ENCODE measurements at regions not wholly inside any gene's neighbourhood (a gene's known extent, or its start where the extent isn't known, plus 50 kb on each side); places are given as distances from the start of the nearest gene placed in this dataset.

DNA sequence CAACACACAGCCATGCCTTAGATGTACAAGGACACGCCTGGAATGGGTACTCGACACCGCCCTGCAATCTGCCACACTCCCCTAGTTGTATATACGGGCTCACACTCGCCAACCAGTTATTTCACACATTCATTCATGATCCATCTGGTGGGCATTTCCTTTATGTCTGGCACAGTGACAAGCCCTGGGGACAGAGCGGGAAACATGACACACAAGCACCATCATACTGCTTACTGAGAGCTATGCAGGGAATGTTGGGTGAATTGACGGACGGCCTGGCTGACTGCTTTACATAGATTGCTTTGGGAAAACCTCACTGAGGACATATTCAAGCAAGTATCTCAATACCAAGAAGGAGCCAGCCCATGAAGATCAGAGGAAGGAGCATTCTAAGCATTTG lies 448.0 kb upstream of the SPRED2 start:
- Histone ChIP-seq H3K9me3 (ENCODE audit: control insufficient read depth, insufficient read depth, low read length) (no peaks in the 10 kb centered on the region), H3K9me1 (ENCODE audit: insufficient read depth, low read length) (no peaks in the 10 kb centered on the region; the same call in 1 of the 2 replicates), H3K27me3 (ENCODE audit: control insufficient read depth, insufficient read depth, low read length) (peaks cover 2% of the 10 kb centered on the region), H2AK5ac (ENCODE audit: low read depth, low read length) (no peak overlapping the region), H3K18ac (ENCODE audit: low read depth, low read length) (no peak overlapping the region), H3K4me3 (ENCODE audit: insufficient read depth, low read depth, low read length) (no peak overlapping the region), H4K8ac (ENCODE audit: low read depth in 2 of 2, low read length in 2 of 2) (no peak overlapping the region), H2BK120ac (ENCODE audit: low read depth, low read length) (no peak overlapping the region), H2BK20ac (ENCODE audit: low read depth, low read length) (no peak overlapping the region), H3K4me1 (ENCODE audit: control insufficient read depth, insufficient read depth, low read length) (peaks cover 2% of the 10 kb centered on the region), H4K20me1 (ENCODE audit: insufficient read depth, low read length) (no peaks in the 10 kb centered on the region), H2AK9ac (replicated peaks; ENCODE audit: low read depth, low read length, poor library complexity) (no peak overlapping the region), H3K27ac (ENCODE audit: insufficient read depth, low read length) (no peak overlapping the region), H3K36me3 (ENCODE audit: control insufficient read depth, insufficient read depth, low read length) (no peaks in the 10 kb centered on the region), H4K91ac (ENCODE audit: insufficient read depth, low read depth, low read length) (no peak overlapping the region), H3K79me1 (ENCODE audit: low read depth in 1 of 2, low read length in 2 of 2) (no peaks in the 10 kb centered on the region), H3K4ac (ENCODE audit: low read depth, low read length) (no peak overlapping the region), H3K56ac (ENCODE audit: extremely low read depth, insufficient read depth, low read length) (no peak overlapping the region), H4K5ac (ENCODE audit: low read depth, low read length) (no peak overlapping the region), H3K23ac (ENCODE audit: low read depth, low read length) (no peak overlapping the region), H3K4me2 (ENCODE audit: low read depth, low read length) (no peak overlapping the region), H2BK15ac (ENCODE audit: low read depth, low read length) (no peak overlapping the region), H2BK5ac (ENCODE audit: low read depth, low read length, poor library complexity, severe bottlenecking) (no peak overlapping the region), H2AFZ (replicated peaks; ENCODE audit: low read length, poor library complexity) (no peak overlapping the region), H3K14ac (replicated peaks; ENCODE audit: low read depth, low read length) (no peak overlapping the region), H3K9ac (ENCODE audit: low read depth, low read length) (no peak overlapping the region)
- ChIA-PET POLR2A (ENCODE audit: unreplicated experiment) (no interaction called here), CTCF (no interaction called here)
- intact Hi-C loops (cut with micrococcal nuclease) (no loop called here), in situ Hi-C loops (cut with MboI; ENCODE audit: low sequenced_read_pairs) (no loop called here), dilution Hi-C loops (cut with HindIII; ENCODE audit: low sequenced_read_pairs, unreplicated experiment) (no loop called here)
- WGBS, 2 experiments (ENCODE audit: extremely low coverage in 2 of 2, insufficient read length in 1 of 2): no CpG with 5 or more reads among the region's 8 CpGs
- no TSS peak for BruUV-seq (replicated peaks)
- DNase-seq (no peak), ATAC-seq (ENCODE audit: low read depth) (no peak)
- TF ChIP-seq POLR2A (IDR thresholded peaks at IDR 0.05; ENCODE audit: low read depth, low read length) (no peak), MAFK (IDR thresholded peaks at IDR 0.05; ENCODE audit: low read depth, low read length) (no peak), BHLHE40 (IDR thresholded peaks at IDR 0.05; ENCODE audit: low read depth, low read length) (no peak), MAZ (IDR thresholded peaks at IDR 0.05; ENCODE audit: borderline replicate concordance, low read depth, low read length) (no peak), FOS (IDR thresholded peaks at IDR 0.05; ENCODE audit: low read depth, low read length) (no peak), CHD1 (IDR thresholded peaks at IDR 0.05; ENCODE audit: low read depth, low read length) (no peak), MXI1 (IDR thresholded peaks at IDR 0.05; ENCODE audit: borderline replicate concordance, low read depth, low read length) (no peak), CTCF (conservative IDR thresholded peaks at IDR 0.05; ENCODE audit: low read depth, low read length) (no peak), RCOR1 (IDR thresholded peaks at IDR 0.05; ENCODE audit: insufficient replicate concordance, low read length) (no peak), NFE2L2 (IDR thresholded peaks at IDR 0.05; ENCODE audit: low read depth, low read length) (no peak), RFX5 (IDR thresholded peaks at IDR 0.05; ENCODE audit: low read depth, low read length) (no peak), SMC3 (IDR thresholded peaks at IDR 0.05; ENCODE audit: low read depth, low read length) (no peak), CEBPB (IDR thresholded peaks at IDR 0.05; ENCODE audit: low read depth, low read length) (no peak), USF2 (IDR thresholded peaks at IDR 0.05; ENCODE audit: low read depth, low read length) (no peak), RAD21 (IDR thresholded peaks at IDR 0.05; ENCODE audit: low read length) (no peak)
- TF ChIP-seq, protein P1, sequence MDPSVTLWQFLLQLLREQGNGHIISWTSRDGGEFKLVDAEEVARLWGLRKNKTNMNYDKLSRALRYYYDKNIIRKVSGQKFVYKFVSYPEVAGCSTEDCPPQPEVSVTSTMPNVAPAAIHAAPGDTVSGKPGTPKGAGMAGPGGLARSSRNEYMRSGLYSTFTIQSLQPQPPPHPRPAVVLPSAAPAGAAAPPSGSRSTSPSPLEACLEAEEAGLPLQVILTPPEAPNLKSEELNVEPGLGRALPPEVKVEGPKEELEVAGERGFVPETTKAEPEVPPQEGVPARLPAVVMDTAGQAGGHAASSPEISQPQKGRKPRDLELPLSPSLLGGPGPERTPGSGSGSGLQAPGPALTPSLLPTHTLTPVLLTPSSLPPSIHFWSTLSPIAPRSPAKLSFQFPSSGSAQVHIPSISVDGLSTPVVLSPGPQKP (IDR thresholded peaks at IDR 0.05; ENCODE audit: borderline replicate concordance, low read depth, low read length): no peak

All from IMR-90 (cell line).